NCI-H1930 (cell line): ENCODE measurements at regions not wholly inside any gene's neighbourhood (a gene's known extent, or its start where the extent isn't known, plus 50 kb on each side); places are given as distances from the start of the nearest gene placed in this dataset.
"Not testable (repeated sequence)": the region's sequence is repeated elsewhere in the genome, so short reads cannot be mapped to it uniquely, and the experiment has no call there.

Source experiments
- DNase-seq, 2 experiments: peaks; one replicate each; lab custom pipeline; 2025; lab: John Stamatoyannopoulos, UW

- no peak for DNase-seq
These were observed 76.3 kb downstream of the DRAM2 start for GRCh38 chr1:111063595-111063994.

- DNase-seq, result no peak
These were observed 77.3 kb downstream of the DRAM2 start for GRCh38 chr1:111062624-111063023.

GRCh38 chr1:111062081-111062480 lies 77.8 kb downstream of the DRAM2 start:
- no peak for DNase-seq

GRCh38 chr1:111054656-111055055 lies 85.2 kb downstream of the DRAM2 start:
- no peak for DNase-seq

- DNase-seq, result no peak
These were observed 87.6 kb downstream of the DRAM2 start for GRCh38 chr1:111052246-111052645.

GRCh38 chr1:111048253-111048652 lies 84.5 kb upstream of the LRIF1 start:
- not testable (repeated sequence) for DNase-seq

GRCh38 chr1:111045033-111045722 lies 81.5 kb upstream of the LRIF1 start:
- no peak for DNase-seq

GRCh38 chr1:111032295-111032897 lies 68.7 kb upstream of the LRIF1 start:
- peak in 1 of 2 experiments; percentile 15 for DNase-seq

GRCh38 chr1:111030590-111030989 lies 66.9 kb upstream of the LRIF1 start:
- peak in 1 of 2 experiments; percentile 16 for DNase-seq

GRCh38 chr1:111025109-111025508 lies 61.4 kb upstream of the LRIF1 start:
- DNase-seq, result no peak

- DNase-seq, result no peak
These were observed 51.5 kb upstream of the LRIF1 start for GRCh38 chr1:111015222-111015621.
